OCI-LY7 (cell line): ENCODE measurements at regions not wholly inside any gene's neighbourhood (a gene's known extent, or its start where the extent isn't known, plus 50 kb on each side); places are given as distances from the start of the nearest gene placed in this dataset.

ENCODE experiments used
- EZH2phosphoT487 ChIP-seq: fragments of 200-600 bp; sonication (generic); IDR thresholded peaks from 2 replicates; pipeline ENCODE4 v1.6.1; 2018; ENCODE audit warnings: low read depth, borderline replicate concordance, mild to moderate bottlenecking, mixed run types, antibody characterized with exemption, low read length, moderate library complexity, mixed read lengths
- TF ChIP-seq, protein P1 (sequence below): fragments of 200-600 bp; sonication (generic); conservative IDR thresholded peaks from 2 replicates; pipeline ENCODE4 v1.5.1; 2014; ENCODE audit warnings: mild to moderate bottlenecking, antibody characterized with exemption, low read length, moderate library complexity, mixed read lengths

DNA sequence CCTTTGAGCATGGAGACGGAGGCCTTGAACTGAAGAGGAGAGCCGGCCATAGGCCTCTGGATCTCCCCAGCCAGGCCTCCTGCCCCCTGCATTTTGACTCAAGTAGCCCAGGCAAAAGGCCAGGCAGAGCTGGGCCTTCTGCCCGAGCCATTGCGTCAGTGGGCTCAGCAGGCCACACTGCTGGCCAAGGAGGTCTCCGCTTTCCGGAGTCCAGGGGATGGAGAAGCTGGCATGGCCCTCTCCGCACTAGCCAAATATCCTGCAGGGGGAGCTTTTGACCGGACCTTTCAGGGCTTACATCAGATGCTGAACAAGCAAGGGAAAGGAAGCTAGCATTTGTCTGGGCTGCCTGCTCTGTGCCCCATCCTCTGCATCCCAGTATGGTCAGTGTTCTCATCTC is 386.8 kb downstream of the TRIM36 start:
- TF ChIP-seq, protein P1, sequence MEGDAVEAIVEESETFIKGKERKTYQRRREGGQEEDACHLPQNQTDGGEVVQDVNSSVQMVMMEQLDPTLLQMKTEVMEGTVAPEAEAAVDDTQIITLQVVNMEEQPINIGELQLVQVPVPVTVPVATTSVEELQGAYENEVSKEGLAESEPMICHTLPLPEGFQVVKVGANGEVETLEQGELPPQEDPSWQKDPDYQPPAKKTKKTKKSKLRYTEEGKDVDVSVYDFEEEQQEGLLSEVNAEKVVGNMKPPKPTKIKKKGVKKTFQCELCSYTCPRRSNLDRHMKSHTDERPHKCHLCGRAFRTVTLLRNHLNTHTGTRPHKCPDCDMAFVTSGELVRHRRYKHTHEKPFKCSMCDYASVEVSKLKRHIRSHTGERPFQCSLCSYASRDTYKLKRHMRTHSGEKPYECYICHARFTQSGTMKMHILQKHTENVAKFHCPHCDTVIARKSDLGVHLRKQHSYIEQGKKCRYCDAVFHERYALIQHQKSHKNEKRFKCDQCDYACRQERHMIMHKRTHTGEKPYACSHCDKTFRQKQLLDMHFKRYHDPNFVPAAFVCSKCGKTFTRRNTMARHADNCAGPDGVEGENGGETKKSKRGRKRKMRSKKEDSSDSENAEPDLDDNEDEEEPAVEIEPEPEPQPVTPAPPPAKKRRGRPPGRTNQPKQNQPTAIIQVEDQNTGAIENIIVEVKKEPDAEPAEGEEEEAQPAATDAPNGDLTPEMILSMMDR: no peak
- no peak for TF ChIP-seq EZH2phosphoT487
